Hepatocyte (in vitro differentiated cells): ENCODE measurements at regions not wholly inside any gene's neighbourhood (a gene's known extent, or its start where the extent isn't known, plus 50 kb on each side); places are given as distances from the start of the nearest gene placed in this dataset.

ENCODE experiments used
- CTCF ChIP-seq: fragments of 200-600 bp; sonication (generic); IDR thresholded peaks from 2 replicates; pipeline ENCODE4 v1.5.1; 2016; ENCODE audit warnings: antibody characterized with exemption, mild to moderate bottlenecking; ENCODE audit not compliant: poor library complexity
- EZH2 ChIP-seq: fragments of 200-600 bp; sonication (generic); IDR thresholded peaks from 2 replicates; pipeline ENCODE4 v1.6.1; 2016; ENCODE audit warnings: antibody characterized with exemption, mild to moderate bottlenecking, borderline replicate concordance

DNA sequence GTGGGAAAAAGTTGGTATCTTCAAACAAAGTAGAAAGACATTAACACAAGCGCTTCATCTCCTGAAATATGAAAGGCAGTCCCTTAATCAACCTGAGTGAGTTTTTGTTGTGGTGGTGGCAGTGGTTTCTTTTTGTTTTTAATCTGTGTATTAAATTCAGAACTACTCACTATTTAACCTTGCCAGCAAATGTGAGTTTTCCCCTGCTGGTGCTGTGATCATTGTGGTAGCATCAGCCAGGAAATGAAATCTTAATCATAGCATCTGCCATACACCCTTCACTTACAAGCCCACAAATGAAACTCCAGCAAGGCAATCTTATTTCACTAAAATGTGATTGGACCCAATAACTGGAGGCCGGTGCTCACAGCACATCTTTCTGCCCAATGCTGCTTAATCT, 229.7 kb downstream of the SHOX2 start:
- no peak for TF ChIP-seq CTCF
- TF ChIP-seq EZH2, result no peak
